ENCODE measurements at regions not wholly inside any gene's neighbourhood (a gene's known extent, or its start where the extent isn't known, plus 50 kb on each side); places are given as distances from the start of the nearest gene placed in this dataset.

- TF ChIP-seq CTCF (IDR thresholded peaks at IDR 0.05; ENCODE audit: control extremely low read depth in 1 of 3, insufficient read depth in 1 of 3, low read depth in 1 of 3, low read length in 3 of 3): no peak
- no peak for TF ChIP-seq MAFK (IDR thresholded peaks at IDR 0.05; ENCODE audit: low read depth, low read length)
- no peak for TF ChIP-seq FOSL1 (IDR thresholded peaks at IDR 0.05; ENCODE audit: insufficient read depth, low read depth, low read length)
- TF ChIP-seq ZNF274 (IDR thresholded peaks at IDR 0.05; ENCODE audit: borderline replicate concordance, extremely low read depth, low read length): no peak
- TF ChIP-seq SIN3A (conservative IDR thresholded peaks at IDR 0.05 in 1 of 2, IDR thresholded peaks at IDR 0.05 in 1 of 2; ENCODE audit: low read depth in 1 of 2, low read length in 2 of 2): 0 out of 4 replicates have a peak, but pooled peaks of 1 of the 2 experiments have one; percentile 33
- no peak for TF ChIP-seq ATF2 (IDR thresholded peaks at IDR 0.05; ENCODE audit: low read length)
- TF ChIP-seq TEAD4 (IDR thresholded peaks at IDR 0.05; ENCODE audit: low read depth, low read length): peak; percentile 5; the same call in 1 of the 2 replicates
- TF ChIP-seq BRCA1 (IDR thresholded peaks at IDR 0.05; ENCODE audit: low read depth, low read length): no peak
- TF ChIP-seq POLR2AphosphoS5 (IDR thresholded peaks at IDR 0.05; ENCODE audit: low read depth, low read length): no peak
Observed at GRCh38 chr17:77382966-77383612, 242.3 kb downstream of the SEC14L1 start (continued).
